Testis (tissue), 2 donors: ENCODE measurements at regions not wholly inside any gene's neighbourhood (a gene's known extent, or its start where the extent isn't known, plus 50 kb on each side); places are given as distances from the start of the nearest gene placed in this dataset.

Source experiments
- DNase-seq: peaks from one replicate; pipeline ENCODE4 v3.0.0-alpha.2; 2019
- H3K27ac ChIP-seq, 2 donors: fragments of 200-600 bp; sonication (generic); one replicate each; pipeline ENCODE4 v1.5.1; 2019
- H3K27me3 ChIP-seq: fragments of 200-600 bp; sonication (generic); one replicate; pipeline ENCODE4 v1.5.1; 2019
- H3K36me3 ChIP-seq: fragments of 200-600 bp; sonication (generic); one replicate; pipeline ENCODE4 v1.5.1; 2017; ENCODE audit warnings: low read depth; ENCODE audit errors: missing control alignments
- H3K4me1 ChIP-seq: fragments of 200-600 bp; sonication (generic); one replicate; pipeline ENCODE4 v1.5.1; 2019
- H3K4me3 ChIP-seq, 2 donors: fragments of 200-600 bp; sonication (generic); one replicate each; pipeline ENCODE4 v1.5.1; 2017 to 2019
- H3K9me3 ChIP-seq: fragments of 200-600 bp; sonication (generic); one replicate; pipeline ENCODE4 v1.5.1; 2017
- POLR2A ChIP-seq: fragments of 450-650 bp; IDR thresholded peaks from one replicate; pipeline ENCODE4 v1.6.1; 2017; ENCODE audit warnings: antibody characterized with exemption, mild to moderate bottlenecking, moderate library complexity
- WGBS, 2 donors: methylation state at CpG; one replicate each; pipeline ENCODE4 v1.1.5; 2018; 5-methylcytosine and 5-hydroxymethylcytosine counted together
- intact Hi-C: fragments of 100-400 bp; cut with DNase I; formaldehyde crosslinking; loops from one replicate; pipeline ENCODE4 v1.15.1; 2023; ENCODE audit warnings: low total_unique reads
- TF ChIP-seq, protein P1 (sequence below), 3 experiments: fragments of 450-650 bp in 2 of 3; fragments of 200-600 bp in 1 of 3; sonication (generic) in 1 of 3; IDR thresholded peaks; one replicate each; pipeline ENCODE4 v1.5.1; 2016 to 2019; ENCODE audit warnings: antibody characterized with exemption in 3 of 3, mild to moderate bottlenecking in 2 of 3, moderate library complexity in 1 of 3

DNA sequence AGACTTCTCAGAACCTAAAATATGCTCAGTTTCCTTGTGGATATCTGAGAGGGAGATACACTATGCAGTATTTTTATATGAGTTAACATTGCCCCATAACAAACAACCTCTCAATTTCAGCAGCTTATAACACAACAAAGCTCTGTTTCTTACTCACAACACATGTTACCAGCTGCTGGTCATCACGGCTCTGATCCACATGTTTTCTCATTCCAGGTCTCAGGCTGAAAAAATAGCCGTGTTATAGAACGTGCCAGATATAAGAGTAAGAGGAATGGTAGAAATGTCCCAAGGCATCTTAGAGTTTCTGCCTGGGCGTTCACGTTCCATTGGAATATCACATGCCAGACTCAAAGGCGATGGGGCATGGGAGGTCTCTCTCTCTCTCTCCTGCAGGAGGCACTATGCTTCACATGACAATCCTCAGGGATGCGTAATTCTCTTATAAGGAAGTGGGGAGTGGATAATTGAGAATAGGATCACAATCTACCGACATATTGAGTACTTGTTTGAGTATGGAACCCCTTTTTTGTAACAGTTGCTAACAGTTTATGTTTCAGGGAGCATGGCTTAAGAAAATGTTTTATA is 246.6 kb downstream of the NHLRC3 start:
- Histone ChIP-seq H3K27me3 (no peaks in the 10 kb centered on the region), H3K36me3 (no peaks in the 10 kb centered on the region), H3K9me3 (no peaks in the 10 kb centered on the region), H3K4me1 (peaks cover 7% of the 10 kb centered on the region), H3K4me3 (no peak overlapping the region), H3K27ac (no peak overlapping the region)
- TF ChIP-seq, protein P1, sequence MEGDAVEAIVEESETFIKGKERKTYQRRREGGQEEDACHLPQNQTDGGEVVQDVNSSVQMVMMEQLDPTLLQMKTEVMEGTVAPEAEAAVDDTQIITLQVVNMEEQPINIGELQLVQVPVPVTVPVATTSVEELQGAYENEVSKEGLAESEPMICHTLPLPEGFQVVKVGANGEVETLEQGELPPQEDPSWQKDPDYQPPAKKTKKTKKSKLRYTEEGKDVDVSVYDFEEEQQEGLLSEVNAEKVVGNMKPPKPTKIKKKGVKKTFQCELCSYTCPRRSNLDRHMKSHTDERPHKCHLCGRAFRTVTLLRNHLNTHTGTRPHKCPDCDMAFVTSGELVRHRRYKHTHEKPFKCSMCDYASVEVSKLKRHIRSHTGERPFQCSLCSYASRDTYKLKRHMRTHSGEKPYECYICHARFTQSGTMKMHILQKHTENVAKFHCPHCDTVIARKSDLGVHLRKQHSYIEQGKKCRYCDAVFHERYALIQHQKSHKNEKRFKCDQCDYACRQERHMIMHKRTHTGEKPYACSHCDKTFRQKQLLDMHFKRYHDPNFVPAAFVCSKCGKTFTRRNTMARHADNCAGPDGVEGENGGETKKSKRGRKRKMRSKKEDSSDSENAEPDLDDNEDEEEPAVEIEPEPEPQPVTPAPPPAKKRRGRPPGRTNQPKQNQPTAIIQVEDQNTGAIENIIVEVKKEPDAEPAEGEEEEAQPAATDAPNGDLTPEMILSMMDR (IDR thresholded peaks at IDR 0.05), result no peak
- no peak for TF ChIP-seq POLR2A
- whole genome bisulfite sequencing, 2 donors, result 67 to 72% methylated on average over 8 of the region's 8 CpGs
- DNase-seq, result no peak
- intact Hi-C loops, result no loop called here
